ENCODE measurements at regions not wholly inside any gene's neighbourhood (a gene's known extent, or its start where the extent isn't known, plus 50 kb on each side); places are given as distances from the start of the nearest gene placed in this dataset.

GRCh38 chr12:42766754-42767153, 177.2 kb upstream of the PRICKLE1 start:
- intact Hi-C loops (cut with DNase I; ENCODE audit: low total_unique reads) = no loop called here
- no peak for DNase-seq (ENCODE audit: low spot score in 2 of 2)
- H3K4me3 ChIP-seq (ENCODE audit: low read depth, poor library complexity, severe bottlenecking) = no peak overlapping the region
- TF ChIP-seq CTCF (IDR thresholded peaks at IDR 0.05) = no peak
- no peak for TF ChIP-seq POLR2A (IDR thresholded peaks at IDR 0.05)
- WGBS, 2 donors = 86 to 89% methylated on average over 4 of the region's 4 CpGs

DNA sequence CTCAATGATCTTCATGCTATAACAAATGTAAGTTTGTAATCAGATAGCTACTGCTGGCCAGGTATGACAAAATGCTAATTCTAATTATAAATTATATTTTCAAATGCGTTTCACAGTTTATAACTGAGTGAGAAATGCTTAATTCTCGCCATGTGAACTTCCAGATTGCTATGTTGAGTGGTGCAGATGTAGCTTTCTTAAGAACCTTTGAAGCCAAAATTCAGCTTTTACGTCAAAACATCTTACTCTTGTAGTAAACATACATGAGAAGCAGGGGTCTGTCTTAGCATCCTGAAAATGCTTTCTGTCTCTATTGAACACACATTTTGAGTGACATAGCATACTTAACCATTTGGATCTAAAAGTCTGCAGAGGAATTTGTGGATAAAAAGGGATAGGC, 176.5 kb upstream of the PRICKLE1 start:
- 88 to 93% methylated on average over 3 of the region's 3 CpGs for WGBS, 2 donors
- intact Hi-C loops (cut with DNase I; ENCODE audit: low total_unique reads) = no loop called here
- TF ChIP-seq CTCF (IDR thresholded peaks at IDR 0.05) (no peak), POLR2A (IDR thresholded peaks at IDR 0.05) (no peak)
- no peak overlapping the region for H3K4me3 ChIP-seq (ENCODE audit: low read depth, poor library complexity, severe bottlenecking)
- no peak for DNase-seq (ENCODE audit: low spot score in 2 of 2)

GRCh38 chr12:42763682-42764081, 174.1 kb upstream of the PRICKLE1 start:
- intact Hi-C loops (cut with DNase I; ENCODE audit: low total_unique reads) = no loop called here
- WGBS, 2 donors = 90 to 96% methylated on average over 4 of the region's 4 CpGs
- TF ChIP-seq CTCF (IDR thresholded peaks at IDR 0.05) (no peak), POLR2A (IDR thresholded peaks at IDR 0.05) (no peak)
- no peak overlapping the region for H3K4me3 ChIP-seq (ENCODE audit: low read depth, poor library complexity, severe bottlenecking)
- DNase-seq (ENCODE audit: low spot score in 2 of 2) = no peak

GRCh38 chr12:42762395-42762925, 172.9 kb upstream of the PRICKLE1 start:
- TF ChIP-seq CTCF (IDR thresholded peaks at IDR 0.05) (no peak), POLR2A (IDR thresholded peaks at IDR 0.05) (no peak)
- intact Hi-C loops (cut with DNase I; ENCODE audit: low total_unique reads) = no loop called here
- WGBS, 2 donors = 40 to 50% methylated on average over 1 of the region's 1 CpG
- no peak overlapping the region for H3K4me3 ChIP-seq (ENCODE audit: low read depth, poor library complexity, severe bottlenecking)
- no peak for DNase-seq (ENCODE audit: low spot score in 2 of 2)

- no peak overlapping the region for H3K4me3 ChIP-seq (ENCODE audit: low read depth, poor library complexity, severe bottlenecking)
- DNase-seq (ENCODE audit: low spot score in 2 of 2) = no peak
- intact Hi-C loops (cut with DNase I; ENCODE audit: low total_unique reads) = no loop called here
- no peak for TF ChIP-seq CTCF (IDR thresholded peaks at IDR 0.05)
- TF ChIP-seq POLR2A (IDR thresholded peaks at IDR 0.05) = no peak
- WGBS, 2 donors = 61 to 85% methylated on average over 4 of the region's 4 CpGs
Observed at GRCh38 chr12:42761601-42762350, 172.2 kb upstream of the PRICKLE1 start.

DNA sequence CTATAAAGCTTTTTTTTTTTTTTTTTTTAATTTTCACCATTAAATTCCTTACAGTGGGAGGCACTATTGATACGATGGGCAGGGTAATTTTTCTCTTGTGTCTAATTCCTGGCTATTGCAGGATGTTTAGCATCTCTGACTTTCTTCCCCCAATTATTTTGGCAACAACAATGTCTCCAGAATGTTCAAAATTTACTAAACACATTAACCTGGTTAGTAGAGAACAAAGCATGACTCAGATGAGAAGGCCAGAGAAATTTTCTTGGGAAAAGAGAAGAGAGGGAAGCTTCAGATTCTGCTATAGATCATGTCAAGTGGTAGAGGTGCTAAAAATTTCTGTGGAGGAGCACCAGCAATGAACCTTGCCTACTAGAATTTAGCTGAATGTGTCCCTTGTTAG, 171.5 kb upstream of the PRICKLE1 start:
- DNase-seq (ENCODE audit: low spot score in 2 of 2) = no peak
- H3K4me3 ChIP-seq (ENCODE audit: low read depth, poor library complexity, severe bottlenecking) = no peak overlapping the region
- TF ChIP-seq CTCF (IDR thresholded peaks at IDR 0.05) = no peak
- TF ChIP-seq POLR2A (IDR thresholded peaks at IDR 0.05) = no peak
- 75 to 88% methylated on average over 1 of the region's 1 CpG for WGBS, 2 donors
- intact Hi-C loops (cut with DNase I; ENCODE audit: low total_unique reads) = no loop called here
